HCT116 (cell line): ENCODE measurements at regions not wholly inside any gene's neighbourhood (a gene's known extent, or its start where the extent isn't known, plus 50 kb on each side); places are given as distances from the start of the nearest gene placed in this dataset.
"Not testable (repeated sequence)": the region's sequence is repeated elsewhere in the genome, so short reads cannot be mapped to it uniquely, and the experiment has no call there.

Experiments
- ATAC-seq: fragments of 200-7000 bp; cut with Tn5 transposase; 2 replicates; pipeline ENCODE4 v1.9.1; 2020; ENCODE audit warnings: mild to moderate bottlenecking, moderate library complexity
- BruUV-seq: library from RNA; stranded (reverse); fragments of 400-500 nt; replicated peaks from 2 replicates; lab custom pipeline; 2021; lab: Mats Ljungman, UMichigan
- CTCF ChIA-PET: fragments of 300-600 bp; sonication (Branson Sonifier 250); formaldehyde crosslinking; loops from one replicate; lab custom pipeline; 2021; ENCODE audit warnings: antibody characterized with exemption; lab: Charles Lee
- POLR2A ChIA-PET: fragments of 300-600, 350-600 bp; sonication (Branson Sonifier 250); formaldehyde crosslinking; loops from one replicate; lab custom pipeline; 2021; ENCODE audit warnings: antibody characterized with exemption; lab: Charles Lee
- RAD21 ChIA-PET, 2 experiments: fragments of 300-600 bp; sonication (Branson Sonifier 250); formaldehyde crosslinking; loops; one replicate each; lab custom pipeline; 2023; ENCODE audit warnings: low total read pairs in 2 of 2; ENCODE audit not compliant: uncharacterized antibody in 2 of 2, unreplicated experiment in 2 of 2, low non-redundant PET in 1 of 2; lab: Charles Lee
- DNase-seq: peaks from one replicate; pipeline ENCODE4 v3.0.0-alpha.2; 2010; ENCODE audit warnings: low read depth, low spot score
- H2AFZ ChIP-seq: fragments of 200-600 bp; shearing (Covaris generic), sonication (generic); 2 replicates; pipeline ENCODE4 v1.6.1; 2017; ENCODE audit warnings: low read depth, mixed run types, mixed read lengths, antibody characterized with exemption, low read length; ENCODE audit not compliant: poor library complexity, severe bottlenecking
- H3K27ac ChIP-seq: 2 replicates; pipeline ENCODE4 v1.5.1; 2012; ENCODE audit warnings: low read depth, low read length
- H3K27me3 ChIP-seq: fragments of 200-600 bp; sonication (generic); 2 replicates; pipeline ENCODE4 v1.6.1; 2016; ENCODE audit warnings: mixed run types, low read length, mixed read lengths; ENCODE audit not compliant: insufficient read depth
- H3K36me3 ChIP-seq, 2 experiments: fragments of 200-500 bp in 1 of 2; fragments of 200-600 bp in 1 of 2; sonication (Bioruptor generic) in 1 of 2; sonication (generic) in 1 of 2; 2 replicates each; pipeline versions ENCODE4 v1.5.1 to v1.6.1; 2014 to 2016; ENCODE audit warnings: low read length in 2 of 2, inconsistent platforms in 1 of 2, mixed read lengths in 1 of 2, mixed run types in 1 of 2; ENCODE audit not compliant: insufficient read depth in 2 of 2, control insufficient read depth in 1 of 2
- H3K4me1 ChIP-seq, 2 experiments: fragments of 200-600 bp in 1 of 2; sonication (generic) in 1 of 2; 2 replicates each; pipeline versions ENCODE4 v1.5.1 to v1.6.1; 2012 to 2017; ENCODE audit warnings: low read length in 2 of 2, inconsistent platforms in 1 of 2, mild to moderate bottlenecking in 1 of 2, mixed read lengths in 1 of 2, mixed run types in 1 of 2, moderate library complexity in 1 of 2; ENCODE audit not compliant: insufficient read depth in 2 of 2, control insufficient read depth in 1 of 2
- H3K4me2 ChIP-seq: fragments of 200-600 bp; sonication (generic); 2 replicates; pipeline ENCODE4 v1.6.1; 2017; ENCODE audit warnings: mixed run types, low read length, mixed read lengths
- H3K4me3 ChIP-seq, 2 experiments: fragments of 200-600 bp in 1 of 2; sonication (generic) in 1 of 2; replicated peaks in 1 of 2; 2 replicates each; pipeline ENCODE4 v1.5.1; 2011 to 2016; ENCODE audit warnings: low read length in 2 of 2, control low read depth in 1 of 2, low read depth in 1 of 2, mild to moderate bottlenecking in 1 of 2, mixed read lengths in 1 of 2, mixed run types in 1 of 2
- H3K79me2 ChIP-seq: fragments of 200-600 bp; sonication (generic); 2 replicates; pipeline ENCODE4 v1.6.1; 2017; ENCODE audit warnings: mild to moderate bottlenecking, mixed run types, low read length, moderate library complexity, mixed read lengths; ENCODE audit not compliant: insufficient read depth
- H3K9ac ChIP-seq: fragments of 200-600 bp; sonication (generic); 2 replicates; pipeline ENCODE4 v1.6.1; 2016; ENCODE audit warnings: low read length, mixed read lengths
- H3K9me2 ChIP-seq: fragments of 200-600 bp; sonication (generic), shearing (Covaris generic); 2 replicates; pipeline ENCODE4 v1.6.1; 2017; ENCODE audit warnings: mixed run types, mild to moderate bottlenecking, moderate library complexity; ENCODE audit not compliant: insufficient read depth
- H3K9me3 ChIP-seq, 2 experiments: fragments of 200-500 bp in 1 of 2; fragments of 200-600 bp in 1 of 2; sonication (Bioruptor generic) in 1 of 2; sonication (generic) in 1 of 2; 2 replicates each; pipeline ENCODE4 v1.6.1; 2014 to 2017; ENCODE audit warnings: low read length in 2 of 2, mixed read lengths in 2 of 2, inconsistent platforms in 1 of 2, low read depth in 1 of 2, mild to moderate bottlenecking in 1 of 2, mixed run types in 1 of 2, moderate library complexity in 1 of 2; ENCODE audit not compliant: control insufficient read depth in 1 of 2, insufficient read depth in 1 of 2
- H4K20me1 ChIP-seq: fragments of 200-600 bp; sonication (generic), shearing (Covaris generic); 2 replicates; pipeline ENCODE4 v1.6.1; 2017; ENCODE audit warnings: mixed run types, mild to moderate bottlenecking, moderate library complexity; ENCODE audit not compliant: insufficient read depth
- ATF3 ChIP-seq: IDR thresholded peaks from 2 replicates; pipeline ENCODE4 v1.6.1; 2012
- CEBPB ChIP-seq: IDR thresholded peaks from 2 replicates; pipeline ENCODE4 v1.6.1; 2012; ENCODE audit warnings: low read depth
- EGR1 ChIP-seq: IDR thresholded peaks from 2 replicates; pipeline ENCODE4 v1.6.1; 2012; ENCODE audit warnings: low read depth
- ELF1 ChIP-seq: IDR thresholded peaks from 2 replicates; pipeline ENCODE4 v1.6.1; 2012; ENCODE audit warnings: low read depth, borderline replicate concordance
- EZH2phosphoT487 ChIP-seq: fragments of 200-600 bp; IDR thresholded peaks from 2 replicates; pipeline ENCODE4 v1.6.1; 2018; ENCODE audit warnings: antibody characterized with exemption, borderline replicate concordance
- FOSL1 ChIP-seq: IDR thresholded peaks from 2 replicates; pipeline ENCODE4 v1.6.1; 2012; ENCODE audit warnings: low read depth
- MAX ChIP-seq: IDR thresholded peaks from 2 replicates; pipeline ENCODE4 v1.6.1; 2012
- POLR2A ChIP-seq: IDR thresholded peaks from 2 replicates; pipeline ENCODE4 v1.7.0; 2011; ENCODE audit warnings: borderline replicate concordance; ENCODE audit not compliant: insufficient read depth, insufficient read length; ENCODE audit errors: extremely low read depth
- POLR2AphosphoS5 ChIP-seq: IDR thresholded peaks from 2 replicates; pipeline ENCODE4 v1.6.1; 2011; ENCODE audit warnings: mild to moderate bottlenecking, low read depth, low read length, moderate library complexity
- RAD21 ChIP-seq: IDR thresholded peaks from 2 replicates; pipeline ENCODE4 v1.6.1; 2012; ENCODE audit warnings: low read depth, mild to moderate bottlenecking
- SP1 ChIP-seq: IDR thresholded peaks from 2 replicates; pipeline ENCODE4 v1.6.1; 2012; ENCODE audit warnings: low read depth
- SRF ChIP-seq: IDR thresholded peaks from 2 replicates; pipeline ENCODE4 v1.6.1; 2012; ENCODE audit warnings: low read depth
- TCF7L2 ChIP-seq: IDR thresholded peaks from 2 replicates; pipeline ENCODE4 v1.7.0; 2011; ENCODE audit warnings: borderline replicate concordance, inconsistent platforms; ENCODE audit not compliant: insufficient read depth, insufficient read length; ENCODE audit errors: extremely low read depth
- ZBTB33 ChIP-seq: IDR thresholded peaks from 2 replicates; pipeline ENCODE4 v1.6.1; 2011; ENCODE audit warnings: mild to moderate bottlenecking, low read length, moderate library complexity; ENCODE audit not compliant: insufficient replicate concordance; ENCODE audit errors: extremely low read depth
- ZFX ChIP-seq: fragments of 450-650 bp; IDR thresholded peaks from 2 replicates; pipeline ENCODE4 v1.6.1; 2017
- ZNF274 ChIP-seq: fragments of 200-500 bp; sonication (Bioruptor generic); IDR thresholded peaks from 2 replicates; pipeline ENCODE4 v1.6.1; 2014; ENCODE audit warnings: mild to moderate bottlenecking, low read depth, low read length, inconsistent platforms
- intact Hi-C: fragments of 100-400 bp; cut with micrococcal nuclease; formaldehyde crosslinking; loops from 2 replicates; pipeline ENCODE4 v1.10.0; 2022

- no peaks in the 10 kb centered on the region for H3K27me3 ChIP-seq
- no peak for TF ChIP-seq EZH2phosphoT487
- no peak for TF ChIP-seq POLR2AphosphoS5
- TF ChIP-seq FOSL1: no peak
- no peak for TF ChIP-seq SP1
- TF ChIP-seq ZFX: no peak
- no peak for TF ChIP-seq ZNF274
- no peak for TF ChIP-seq ELF1
- no peak for TF ChIP-seq TCF7L2
- no peak for TF ChIP-seq POLR2A
- no peak for TF ChIP-seq CEBPB
- no peak for TF ChIP-seq SRF
- TF ChIP-seq EGR1: no peak
- no peak for TF ChIP-seq RAD21
- TF ChIP-seq ZBTB33: no peak
- no peak for TF ChIP-seq ATF3
- no peak for TF ChIP-seq MAX
- no TSS peak for BruUV-seq
- H2AFZ ChIP-seq: no peak overlapping the region
- no peak for ATAC-seq
- ChIA-PET CTCF (interaction anchor here (1.2 kb wide), 1 partner anchor 9 kb away, joined by 3 read pairs; no protein-coding TSS in a partner anchor), RAD21 (interaction anchor here in 1 of 2 experiments (0.7 kb wide), 1 partner anchor 377 kb away, joined by 3 read pairs; no protein-coding TSS in a partner anchor), POLR2A (no interaction called here)
- H3K79me2 ChIP-seq: no peaks in the 10 kb centered on the region
- no peaks in the 10 kb centered on the region for H4K20me1 ChIP-seq
- DNase-seq: no peak
- no peaks in the 10 kb centered on the region for H3K9me2 ChIP-seq
- H3K36me3 ChIP-seq: no peaks in the 10 kb centered on the region
- H3K27ac ChIP-seq: no peak overlapping the region
- no peaks in the 10 kb centered on the region for H3K4me1 ChIP-seq
- no peak overlapping the region for H3K9ac ChIP-seq
- H3K4me3 ChIP-seq: no peak overlapping the region
- H3K9me3 ChIP-seq: no peaks in the 10 kb centered on the region
- no peak overlapping the region for H3K4me2 ChIP-seq
- intact Hi-C loops: loop anchor here (2.0 kb wide), 1 partner anchor 299 kb away; no protein-coding TSS in a partner anchor
Observed at GRCh38 chr10:15426115-15426514, 55.0 kb upstream of the FAM171A1 start.

GRCh38 chr10:15421875-15422274, 50.8 kb upstream of the FAM171A1 start:
- H2AFZ ChIP-seq, ATAC-seq, intact Hi-C loops, H3K27me3 ChIP-seq, RAD21 ChIA-PET, CTCF ChIA-PET, BruUV-seq, H3K4me3 ChIP-seq, H3K9ac ChIP-seq, POLR2A ChIA-PET, DNase-seq, H3K36me3 ChIP-seq, H4K20me1 ChIP-seq, H3K4me1 ChIP-seq, H3K27ac ChIP-seq, H3K79me2 ChIP-seq, H3K9me2 ChIP-seq, H3K9me3 ChIP-seq, H3K4me2 ChIP-seq: not testable (repeated sequence)
